IMR-90 (cell line): ENCODE measurements at regions not wholly inside any gene's neighbourhood (a gene's known extent, or its start where the extent isn't known, plus 50 kb on each side); places are given as distances from the start of the nearest gene placed in this dataset.

Experiments used
- ATAC-seq: fragments of 200-7000 bp; cut with Tn5 transposase; 2 replicates; pipeline ENCODE4 v1.9.1; 2020; ENCODE audit warnings: low read depth, mild to moderate bottlenecking, moderate library complexity
- BruUV-seq: library from RNA; stranded (reverse); fragments of 400-500 nt; replicated peaks from 2 replicates; lab custom pipeline; 2021; lab: Mats Ljungman, UMichigan
- CTCF ChIA-PET: fragments of 300-600 bp; formaldehyde crosslinking; extraction: SDS; loops from one replicate; lab custom pipeline; 2021; ENCODE audit warnings: antibody characterized with exemption; lab: Yijun Ruan, JAX
- POLR2A ChIA-PET: fragments of 300-600 bp; sonication (Branson Sonifier 250); formaldehyde crosslinking; loops from one replicate; lab custom pipeline; 2022; ENCODE audit warnings: antibody characterized with exemption; ENCODE audit not compliant: unreplicated experiment; lab: Charles Lee
- DNase-seq: peaks from one replicate; pipeline ENCODE4 v3.0.0; 2013
- H2AFZ ChIP-seq: replicated peaks from 2 replicates; pipeline ENCODE3; 2013; ENCODE audit warnings: low read length, mild to moderate bottlenecking; ENCODE audit not compliant: poor library complexity
- H2AK5ac ChIP-seq: 2 replicates; pipeline ENCODE4 v1.6.1; 2013; ENCODE audit warnings: low read depth, low read length, inconsistent platforms
- H2AK9ac ChIP-seq: replicated peaks from 2 replicates; pipeline ENCODE3; 2013; ENCODE audit warnings: mild to moderate bottlenecking, low read depth, low read length, moderate library complexity; ENCODE audit not compliant: poor library complexity
- H2BK120ac ChIP-seq: 2 replicates; pipeline ENCODE4 v1.6.1; 2013; ENCODE audit warnings: low read depth, low read length, inconsistent platforms
- H2BK15ac ChIP-seq: 3 replicates; pipeline ENCODE4 v1.6.1; 2013; ENCODE audit warnings: low read depth, low read length, inconsistent platforms
- H2BK20ac ChIP-seq: 2 replicates; pipeline ENCODE4 v1.6.1; 2013; ENCODE audit warnings: low read depth, mild to moderate bottlenecking, inconsistent platforms, low read length, moderate library complexity
- H2BK5ac ChIP-seq: 2 replicates; pipeline ENCODE4 v1.6.1; 2013; ENCODE audit warnings: mild to moderate bottlenecking, low read depth, low read length, inconsistent platforms; ENCODE audit not compliant: poor library complexity, severe bottlenecking
- H3K14ac ChIP-seq: replicated peaks from 2 replicates; pipeline ENCODE4 v1.6.1; 2013; ENCODE audit warnings: low read depth, low read length, inconsistent platforms
- H3K18ac ChIP-seq: 2 replicates; pipeline ENCODE4 v1.6.1; 2013; ENCODE audit warnings: low read depth, low read length, control low read depth
- H3K23ac ChIP-seq: 2 replicates; pipeline ENCODE4 v1.6.1; 2013; ENCODE audit warnings: low read depth, low read length, inconsistent platforms
- H3K27ac ChIP-seq: 2 replicates; pipeline ENCODE4 v1.5.1; 2013; ENCODE audit warnings: mild to moderate bottlenecking, control low read depth, low read length; ENCODE audit not compliant: insufficient read depth
- H3K27me3 ChIP-seq: 2 replicates; pipeline ENCODE4 v1.6.1; 2013; ENCODE audit warnings: low read length; ENCODE audit not compliant: control insufficient read depth, insufficient read depth
- H3K36me3 ChIP-seq: 2 replicates; pipeline ENCODE4 v1.6.1; 2013; ENCODE audit warnings: low read length, mixed read lengths; ENCODE audit not compliant: control insufficient read depth, insufficient read depth
- H3K4ac ChIP-seq: 2 replicates; pipeline ENCODE4 v1.6.1; 2013; ENCODE audit warnings: low read depth, low read length, inconsistent platforms
- H3K4me1 ChIP-seq: 2 replicates; pipeline ENCODE4 v1.6.1; 2013; ENCODE audit warnings: low read length, mixed read lengths; ENCODE audit not compliant: control insufficient read depth, insufficient read depth
- H3K4me2 ChIP-seq: 2 replicates; pipeline ENCODE4 v1.6.1; 2013; ENCODE audit warnings: low read depth, mild to moderate bottlenecking, control low read depth, low read length, moderate library complexity
- H3K4me3 ChIP-seq: 2 replicates; pipeline ENCODE4 v1.5.1; 2013; ENCODE audit warnings: low read depth, mild to moderate bottlenecking, control low read depth, low read length, moderate library complexity; ENCODE audit not compliant: insufficient read depth
- H3K56ac ChIP-seq: 2 replicates; pipeline ENCODE4 v1.6.1; 2013; ENCODE audit warnings: low read length, inconsistent platforms; ENCODE audit not compliant: insufficient read depth; ENCODE audit errors: extremely low read depth
- H3K79me1 ChIP-seq, 2 experiments: 2 replicates each; pipeline ENCODE4 v1.6.1; 2013; ENCODE audit warnings: low read length in 2 of 2, inconsistent platforms in 1 of 2, low read depth in 1 of 2
- H3K9ac ChIP-seq: 2 replicates; pipeline ENCODE4 v1.6.1; 2013; ENCODE audit warnings: low read depth, low read length, control low read depth
- H3K9me1 ChIP-seq: 2 replicates; pipeline ENCODE4 v1.6.1; 2013; ENCODE audit warnings: low read length, inconsistent platforms; ENCODE audit not compliant: insufficient read depth
- H3K9me3 ChIP-seq: 2 replicates; pipeline ENCODE4 v1.6.1; 2013; ENCODE audit warnings: low read length; ENCODE audit not compliant: control insufficient read depth, insufficient read depth
- H4K20me1 ChIP-seq: 2 replicates; pipeline ENCODE4 v1.6.1; 2013; ENCODE audit warnings: low read length, inconsistent platforms; ENCODE audit not compliant: insufficient read depth
- H4K5ac ChIP-seq: 2 replicates; pipeline ENCODE4 v1.6.1; 2013; ENCODE audit warnings: mild to moderate bottlenecking, low read depth, low read length, control low read depth
- H4K8ac ChIP-seq, 2 experiments: 2 replicates each; pipeline ENCODE4 v1.6.1; 2013; ENCODE audit warnings: low read depth in 2 of 2, low read length in 2 of 2, control low read depth in 1 of 2, inconsistent platforms in 1 of 2
- H4K91ac ChIP-seq: 2 replicates; pipeline ENCODE4 v1.6.1; 2013; ENCODE audit warnings: low read depth, low read length, inconsistent platforms; ENCODE audit not compliant: insufficient read depth
- BHLHE40 ChIP-seq: fragments of 150-350 bp; IDR thresholded peaks from 2 replicates; pipeline ENCODE4 v1.6.1; 2016; ENCODE audit warnings: mild to moderate bottlenecking, low read depth, low read length
- CEBPB ChIP-seq: IDR thresholded peaks from 2 replicates; pipeline ENCODE4 v1.6.1; 2012; ENCODE audit warnings: low read depth, low read length, improper control_type of control experiment
- CHD1 ChIP-seq: IDR thresholded peaks from 2 replicates; pipeline ENCODE4 v1.6.1; 2012; ENCODE audit warnings: low read depth, low read length, improper control_type of control experiment
- CTCF ChIP-seq: conservative IDR thresholded peaks from 2 replicates; pipeline ENCODE4 v1.5.1; 2012; ENCODE audit warnings: mild to moderate bottlenecking, low read depth, low read length, improper control_type of control experiment
- ELK1 ChIP-seq: fragments of 150-350 bp; IDR thresholded peaks from 2 replicates; pipeline ENCODE4 v1.6.1; 2016; ENCODE audit warnings: low read depth, mild to moderate bottlenecking, low read length, moderate library complexity, borderline replicate concordance
- FOS ChIP-seq: fragments of 150-350 bp; IDR thresholded peaks from 2 replicates; pipeline ENCODE4 v1.6.1; 2016; ENCODE audit warnings: low read depth, low read length
- MAFK ChIP-seq: IDR thresholded peaks from 2 replicates; pipeline ENCODE4 v1.6.1; 2012; ENCODE audit warnings: low read depth, low read length, improper control_type of control experiment
- MAZ ChIP-seq: IDR thresholded peaks from 2 replicates; pipeline ENCODE4 v1.6.1; 2012; ENCODE audit warnings: low read depth, mild to moderate bottlenecking, low read length, improper control_type of control experiment, moderate library complexity, borderline replicate concordance
- MXI1 ChIP-seq: IDR thresholded peaks from 2 replicates; pipeline ENCODE4 v1.6.1; 2012; ENCODE audit warnings: low read depth, mild to moderate bottlenecking, low read length, moderate library complexity, borderline replicate concordance
- NFE2L2 ChIP-seq: fragments of 150-350 bp; IDR thresholded peaks from 2 replicates; pipeline ENCODE4 v1.6.1; 2016; ENCODE audit warnings: low read depth, mild to moderate bottlenecking, low read length
- POLR2A ChIP-seq: IDR thresholded peaks from 2 replicates; pipeline ENCODE4 v1.6.1; 2012; ENCODE audit warnings: mild to moderate bottlenecking, low read depth, low read length
- RCOR1 ChIP-seq: IDR thresholded peaks from 2 replicates; pipeline ENCODE4 v1.6.1; 2012; ENCODE audit warnings: mild to moderate bottlenecking, low read length, improper control_type of control experiment; ENCODE audit not compliant: insufficient replicate concordance
- RFX5 ChIP-seq: IDR thresholded peaks from 2 replicates; pipeline ENCODE4 v1.8.0; 2012; ENCODE audit warnings: low read depth, mild to moderate bottlenecking, low read length, moderate library complexity
- SMC3 ChIP-seq: fragments of 150-350 bp; IDR thresholded peaks from 2 replicates; pipeline ENCODE4 v1.6.1; 2016; ENCODE audit warnings: low read depth, mild to moderate bottlenecking, antibody characterized with exemption, low read length, moderate library complexity
- USF2 ChIP-seq: fragments of 150-350 bp; IDR thresholded peaks from 2 replicates; pipeline ENCODE4 v1.6.1; 2017; ENCODE audit warnings: mild to moderate bottlenecking, antibody characterized with exemption, low read length, low read depth
- WGBS, 2 experiments: methylation state at CpG; one replicate each; pipeline versions ENCODE4 v1.1.5 to v1.1.7; 2013; ENCODE audit warnings: missing lambda C conversion rate in 2 of 2; ENCODE audit not compliant: insufficient read length in 1 of 2; ENCODE audit errors: extremely low coverage in 2 of 2; 5-methylcytosine and 5-hydroxymethylcytosine counted together
- dilution Hi-C: fragments of 300-500 bp; cut with HindIII; formaldehyde crosslinking; loops from one replicate; pipeline ENCODE4 v1.14.3; 2018; ENCODE audit warnings: low sequenced_read_pairs; ENCODE audit not compliant: unreplicated experiment
- in situ Hi-C: fragments of 300-500 bp; cut with MboI; formaldehyde crosslinking; loops from 3 replicates; pipeline ENCODE4 v1.14.3; 2019; ENCODE audit warnings: low sequenced_read_pairs, inconsistent platforms, mixed read lengths
- intact Hi-C: fragments of 100-400 bp; cut with micrococcal nuclease; formaldehyde crosslinking; loops from 2 replicates; pipeline ENCODE4 v1.10.0; 2022

- DNase-seq, result no peak
- Histone ChIP-seq H3K27me3 (no peaks in the 10 kb centered on the region), H4K91ac (no peak overlapping the region), H3K36me3 (no peaks in the 10 kb centered on the region), H3K9me1 (no peaks in the 10 kb centered on the region), H2AK9ac (no peak overlapping the region), H4K5ac (no peak overlapping the region), H3K4me3 (no peak overlapping the region), H2BK15ac (no peak overlapping the region), H4K8ac (no peak overlapping the region), H3K4me1 (no peaks in the 10 kb centered on the region), H3K27ac (no peak overlapping the region), H2BK120ac (no peak overlapping the region), H3K4me2 (no peak overlapping the region), H3K4ac (no peak overlapping the region), H2BK5ac (no peak overlapping the region), H2AFZ (no peak overlapping the region), H3K79me1 (no peaks in the 10 kb centered on the region), H3K23ac (no peak overlapping the region), H2AK5ac (no peak overlapping the region), H3K18ac (no peak overlapping the region), H3K9me3 (peaks cover 41% of the 10 kb centered on the region), H2BK20ac (no peak overlapping the region), H4K20me1 (no peaks in the 10 kb centered on the region), H3K56ac (no peak overlapping the region), H3K9ac (no peak overlapping the region), H3K14ac (no peak overlapping the region)
- in situ Hi-C loops, result no loop called here
- WGBS, 2 experiments, result 27% methylated on average over 5 of the region's 12 CpGs; no CpG with 5 or more reads in 1 of the 2 experiments
- POLR2A ChIA-PET, result no interaction called here
- dilution Hi-C loops, result no loop called here
- BruUV-seq, result no TSS peak
- TF ChIP-seq USF2 (no peak), CHD1 (no peak), CEBPB (no peak), POLR2A (no peak), MAFK (no peak), MAZ (no peak), ELK1 (no peak), MXI1 (no peak), CTCF (no peak), RCOR1 (no peak), BHLHE40 (no peak), NFE2L2 (no peak), RFX5 (no peak), SMC3 (no peak), FOS (no peak)
- ATAC-seq, result no peak
- intact Hi-C loops, result no loop called here
- CTCF ChIA-PET, result no interaction called here
Observed at GRCh38 chr2:555164-555922, 121.9 kb downstream of the TMEM18 start.
